ENCODE measurements at regions not wholly inside any gene's neighbourhood (a gene's known extent, or its start where the extent isn't known, plus 50 kb on each side); places are given as distances from the start of the nearest gene placed in this dataset.

- peaks cover 8% of the 10 kb centered on the region for H3K27me3 ChIP-seq (ENCODE audit: control insufficient read depth, low read length)
- no peaks in the 10 kb centered on the region for H3K79me2 ChIP-seq (ENCODE audit: control insufficient read depth, low read length)
- no peak overlapping the region for H3K4me3 ChIP-seq (ENCODE audit: low read length)
- no peak overlapping the region for H3K4me2 ChIP-seq (ENCODE audit: low read length)
- no peaks in the 10 kb centered on the region for H3K9me2 ChIP-seq (replicated peaks; ENCODE audit: control insufficient read depth, low read length)
- H3K36me3 ChIP-seq (ENCODE audit: control insufficient read depth, low read length): no peaks in the 10 kb centered on the region
- H3K9me3 ChIP-seq (ENCODE audit: control insufficient read depth, insufficient read depth, low read length): no peaks in the 10 kb centered on the region
- H4K20me1 ChIP-seq (ENCODE audit: control insufficient read depth, insufficient read depth, low read depth, low read length): no peaks in the 10 kb centered on the region
- TF ChIP-seq EZH2phosphoT487 (IDR thresholded peaks at IDR 0.05; ENCODE audit: borderline replicate concordance, low read length) (no peak), CTCF (IDR thresholded peaks at IDR 0.05; ENCODE audit: low read depth, low read length, poor library complexity, severe bottlenecking) (no peak)
- H3K27ac ChIP-seq (ENCODE audit: low read depth, low read length): no peak overlapping the region
- H3F3A ChIP-seq (ENCODE audit: control insufficient read depth, insufficient read depth): no peaks in the 10 kb centered on the region
- H3K4me1 ChIP-seq (ENCODE audit: control insufficient read depth, low read length): no peaks in the 10 kb centered on the region
These were observed 109.9 kb upstream of the RAB27B start for GRCh38 chr18:54718408-54718773.

GRCh38 chr18:54720620-54721019 lies 107.7 kb upstream of the RAB27B start:
- no peak overlapping the region for H3K4me3 ChIP-seq (ENCODE audit: low read length)
- no peaks in the 10 kb centered on the region for H3K4me1 ChIP-seq (ENCODE audit: control insufficient read depth, low read length)
- no peak overlapping the region for H3K27ac ChIP-seq (ENCODE audit: low read depth, low read length)
- TF ChIP-seq EZH2phosphoT487 (IDR thresholded peaks at IDR 0.05; ENCODE audit: borderline replicate concordance, low read length) (no peak), CTCF (IDR thresholded peaks at IDR 0.05; ENCODE audit: low read depth, low read length, poor library complexity, severe bottlenecking) (no peak)
- H3K9me2 ChIP-seq (replicated peaks; ENCODE audit: control insufficient read depth, low read length): no peaks in the 10 kb centered on the region
- H3K9me3 ChIP-seq (ENCODE audit: control insufficient read depth, insufficient read depth, low read length): no peaks in the 10 kb centered on the region
- no peaks in the 10 kb centered on the region for H4K20me1 ChIP-seq (ENCODE audit: control insufficient read depth, insufficient read depth, low read depth, low read length)
- H3K79me2 ChIP-seq (ENCODE audit: control insufficient read depth, low read length): no peaks in the 10 kb centered on the region
- no peak overlapping the region for H3K4me2 ChIP-seq (ENCODE audit: low read length)
- peaks cover 8% of the 10 kb centered on the region for H3K27me3 ChIP-seq (ENCODE audit: control insufficient read depth, low read length)
- no peaks in the 10 kb centered on the region for H3K36me3 ChIP-seq (ENCODE audit: control insufficient read depth, low read length)
- H3F3A ChIP-seq (ENCODE audit: control insufficient read depth, insufficient read depth): no peaks in the 10 kb centered on the region

- Histone ChIP-seq H3K79me2 (ENCODE audit: control insufficient read depth, low read length) (no peaks in the 10 kb centered on the region), H4K20me1 (ENCODE audit: control insufficient read depth, insufficient read depth, low read depth, low read length) (no peaks in the 10 kb centered on the region), H3K4me1 (ENCODE audit: control insufficient read depth, low read length) (no peaks in the 10 kb centered on the region), H3K4me3 (ENCODE audit: low read length) (no peak overlapping the region), H3F3A (ENCODE audit: control insufficient read depth, insufficient read depth) (no peaks in the 10 kb centered on the region), H3K9me2 (replicated peaks; ENCODE audit: control insufficient read depth, low read length) (no peaks in the 10 kb centered on the region), H3K9me3 (ENCODE audit: control insufficient read depth, insufficient read depth, low read length) (no peaks in the 10 kb centered on the region), H3K27me3 (ENCODE audit: control insufficient read depth, low read length) (no peaks in the 10 kb centered on the region; the same call in 1 of the 2 replicates), H3K4me2 (ENCODE audit: low read length) (no peak overlapping the region), H3K27ac (ENCODE audit: low read depth, low read length) (no peak overlapping the region), H3K36me3 (ENCODE audit: control insufficient read depth, low read length) (no peaks in the 10 kb centered on the region)
- TF ChIP-seq EZH2phosphoT487 (IDR thresholded peaks at IDR 0.05; ENCODE audit: borderline replicate concordance, low read length) (no peak), CTCF (IDR thresholded peaks at IDR 0.05; ENCODE audit: low read depth, low read length, poor library complexity, severe bottlenecking) (no peak)
These were observed 102.1 kb upstream of the RAB27B start for GRCh38 chr18:54726143-54726542.

GRCh38 chr18:54734059-54734458 lies 94.2 kb upstream of the RAB27B start:
- TF ChIP-seq EZH2phosphoT487 (IDR thresholded peaks at IDR 0.05; ENCODE audit: borderline replicate concordance, low read length): no peak
- no peak for TF ChIP-seq CTCF (IDR thresholded peaks at IDR 0.05; ENCODE audit: low read depth, low read length, poor library complexity, severe bottlenecking)
- no peaks in the 10 kb centered on the region for H3K36me3 ChIP-seq (ENCODE audit: control insufficient read depth, low read length)
- H3F3A ChIP-seq (ENCODE audit: control insufficient read depth, insufficient read depth): no peaks in the 10 kb centered on the region
- H3K79me2 ChIP-seq (ENCODE audit: control insufficient read depth, low read length): no peaks in the 10 kb centered on the region
- H3K4me3 ChIP-seq (ENCODE audit: low read length): no peak overlapping the region
- H3K27me3 ChIP-seq (ENCODE audit: control insufficient read depth, low read length): no peaks in the 10 kb centered on the region
- no peak overlapping the region for H3K27ac ChIP-seq (ENCODE audit: low read depth, low read length)
- no peaks in the 10 kb centered on the region for H3K4me1 ChIP-seq (ENCODE audit: control insufficient read depth, low read length)
- no peaks in the 10 kb centered on the region for H3K9me3 ChIP-seq (ENCODE audit: control insufficient read depth, insufficient read depth, low read length)
- no peak overlapping the region for H3K4me2 ChIP-seq (ENCODE audit: low read length)
- H3K9me2 ChIP-seq (replicated peaks; ENCODE audit: control insufficient read depth, low read length): no peaks in the 10 kb centered on the region
- H4K20me1 ChIP-seq (ENCODE audit: control insufficient read depth, insufficient read depth, low read depth, low read length): no peaks in the 10 kb centered on the region
